Immature natural killer cell (primary cell): ENCODE measurements at regions not wholly inside any gene's neighbourhood (a gene's known extent, or its start where the extent isn't known, plus 50 kb on each side); places are given as distances from the start of the nearest gene placed in this dataset.

ENCODE experiments used
- DNase-seq, 3 donors: peaks; one replicate each; pipeline ENCODE4 v3.0.0; 2022; ENCODE audit warnings: mixed read lengths in 1 of 3
- H3K27ac Mint-ChIP-seq, 6 donors: one replicate each; pipeline ENCODE4 v1.8.0; 2020; ENCODE audit warnings: mixed read lengths in 6 of 6, mild to moderate bottlenecking in 5 of 6, inconsistent platforms in 4 of 6, moderate library complexity in 3 of 6
- H3K27me3 Mint-ChIP-seq, 3 donors: one replicate each; pipeline ENCODE4 v1.8.0; 2020 to 2021; ENCODE audit warnings: low read depth in 3 of 3, mild to moderate bottlenecking in 3 of 3, mixed read lengths in 3 of 3, moderate library complexity in 3 of 3, inconsistent platforms in 1 of 3
- H3K36me3 Mint-ChIP-seq, 3 donors: one replicate each; pipeline ENCODE4 v1.8.0; 2020; ENCODE audit warnings: mixed read lengths in 3 of 3, inconsistent platforms in 2 of 3, mild to moderate bottlenecking in 2 of 3
- H3K4me1 Mint-ChIP-seq, 2 donors: one replicate each; pipeline ENCODE4 v1.8.0; 2020; ENCODE audit warnings: inconsistent platforms in 2 of 2, mild to moderate bottlenecking in 2 of 2, mixed read lengths in 2 of 2, moderate library complexity in 1 of 2
- H3K4me3 Mint-ChIP-seq, 5 donors: one replicate each; pipeline ENCODE4 v1.8.0; 2020; ENCODE audit warnings: mild to moderate bottlenecking in 5 of 5, mixed read lengths in 5 of 5, inconsistent platforms in 3 of 5, moderate library complexity in 3 of 5
- H3K9me3 Mint-ChIP-seq, 6 donors: one replicate each; pipeline ENCODE4 v1.8.0; 2020; ENCODE audit warnings: mild to moderate bottlenecking in 6 of 6, mixed read lengths in 6 of 6, inconsistent platforms in 4 of 6, moderate library complexity in 3 of 6

DNA sequence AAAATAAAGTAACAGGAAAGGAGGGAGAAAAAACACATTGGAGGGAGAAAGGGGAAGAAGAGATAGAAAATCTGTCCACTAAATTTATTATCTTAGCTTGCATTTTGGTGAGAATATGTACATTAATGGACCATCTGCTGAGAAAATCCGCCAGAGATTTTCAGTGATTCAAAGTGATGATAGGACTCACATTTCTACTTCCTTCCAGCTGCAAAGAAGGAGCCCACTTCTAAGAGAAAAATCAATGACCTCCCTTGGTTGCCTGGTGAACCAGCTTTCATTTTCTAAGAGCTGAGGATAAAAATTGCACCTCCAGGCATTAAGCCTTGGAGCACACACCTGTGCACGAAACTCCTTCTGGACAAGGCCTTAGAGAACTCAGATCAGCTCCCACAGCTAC, 404.3 kb downstream of the SFMBT2 start:
- H3K27ac Mint-ChIP-seq = no peak overlapping the region
- no peaks in the 10 kb centered on the region for H3K27me3 Mint-ChIP-seq
- no peak for DNase-seq
- no peak overlapping the region for H3K4me3 Mint-ChIP-seq
- H3K36me3 Mint-ChIP-seq = peaks cover 0 to 7% (median 6%) of the 10 kb centered on the region in 3 donors
- peaks cover 8 to 20% of the 10 kb centered on the region in 2 donors for H3K4me1 Mint-ChIP-seq
- peaks cover 0 to 3% (median 0%) of the 10 kb centered on the region in 6 donors for H3K9me3 Mint-ChIP-seq

DNA sequence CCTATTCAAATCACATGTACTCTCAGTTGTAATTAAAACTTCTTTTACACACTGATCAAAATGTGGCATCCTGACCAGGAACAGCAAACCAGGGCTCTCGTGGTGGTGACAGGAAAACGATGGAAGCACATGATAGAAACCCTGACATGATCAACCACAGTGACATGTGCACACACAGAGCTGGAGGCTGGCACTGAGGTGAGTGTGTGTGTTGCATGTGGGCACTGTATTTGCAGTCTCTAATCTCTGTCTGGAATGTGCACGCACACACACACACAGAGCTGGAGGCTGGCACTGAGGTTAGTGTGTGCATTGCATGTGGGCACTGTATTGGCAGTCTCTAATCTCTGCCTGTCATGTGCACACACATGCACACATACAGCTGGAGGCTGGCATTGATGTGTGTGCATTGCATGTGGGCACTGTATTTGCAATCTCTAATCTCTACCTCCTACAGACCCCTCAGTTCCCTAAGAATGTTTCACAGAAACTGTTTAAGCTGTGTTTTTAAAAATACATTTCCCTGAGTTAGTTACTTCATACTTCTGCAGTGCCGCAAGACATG, 406.9 kb downstream of the SFMBT2 start:
- H3K4me3 Mint-ChIP-seq = peak overlapping the region in 3 of 5 donors; percentile 1 to 26 (median 14)

GRCh38 chr10:7000061-7000460, 410.8 kb downstream of the SFMBT2 start:
- peak; percentile 35 to 39 (median 36) for DNase-seq
- H3K27ac Mint-ChIP-seq = peak overlapping the region; percentile 76 to 88 (median 83)
- no peaks in the 10 kb centered on the region for H3K36me3 Mint-ChIP-seq
- peaks cover 51 to 55% of the 10 kb centered on the region in 2 donors for H3K4me1 Mint-ChIP-seq
- H3K27me3 Mint-ChIP-seq = peaks cover 0 to 5% (median 2%) of the 10 kb centered on the region in 3 donors
- H3K4me3 Mint-ChIP-seq = peak overlapping the region; percentile 64 to 78 (median 72)
- peaks cover 0 to 2% (median 0%) of the 10 kb centered on the region in 6 donors for H3K9me3 Mint-ChIP-seq

More for the DNA sequence above, 406.9 kb downstream of the SFMBT2 start:
- peaks cover 0 to 2% (median 0%) of the 10 kb centered on the region in 6 donors for H3K9me3 Mint-ChIP-seq
- H3K4me1 Mint-ChIP-seq = peaks cover 27 to 40% of the 10 kb centered on the region in 2 donors
- H3K27ac Mint-ChIP-seq = peak overlapping the region in 4 of 6 donors; percentile 1 to 81 (median 22)
- H3K27me3 Mint-ChIP-seq = peaks cover 0 to 5% (median 0%) of the 10 kb centered on the region in 3 donors
- peak in 1 of 3 donors; percentile 20 for DNase-seq
- H3K36me3 Mint-ChIP-seq = no peaks in the 10 kb centered on the region

DNA sequence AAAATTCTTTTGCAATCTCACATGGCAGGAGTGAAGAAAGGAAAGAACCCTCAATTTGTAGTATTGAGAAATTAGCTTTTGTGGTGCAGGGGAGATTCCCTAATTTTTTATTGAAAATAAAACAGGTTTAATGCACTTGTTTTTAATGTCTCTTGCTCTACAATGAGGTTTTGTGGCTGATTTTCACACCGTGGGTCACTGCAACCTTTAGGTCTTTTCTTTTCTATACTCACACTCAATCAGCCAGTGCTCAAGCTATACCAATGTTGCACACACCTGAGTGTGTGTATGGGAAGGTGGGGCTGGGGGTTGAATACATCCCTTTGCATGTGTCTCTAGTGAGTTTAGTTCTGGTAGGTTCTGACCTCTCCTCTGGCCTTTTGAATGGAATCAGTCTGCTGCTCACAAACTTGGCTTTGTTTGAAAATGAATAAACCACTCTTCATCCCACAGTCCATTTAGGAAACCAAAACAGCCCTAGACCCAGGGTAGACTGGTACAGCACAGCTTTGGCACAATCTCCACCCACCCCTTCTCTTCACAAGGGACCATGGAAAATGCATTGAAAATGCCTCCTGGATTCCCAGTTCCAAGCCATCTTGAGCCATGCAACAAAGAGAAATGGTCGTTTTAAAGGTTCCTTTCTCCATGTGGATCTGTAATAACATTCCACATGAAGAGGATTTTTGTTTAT, 411.5 kb downstream of the SFMBT2 start:
- peak; percentile 22 to 34 (median 31) for DNase-seq
- peaks cover 48 to 51% of the 10 kb centered on the region in 2 donors for H3K4me1 Mint-ChIP-seq
- no peaks in the 10 kb centered on the region for H3K36me3 Mint-ChIP-seq
- H3K27ac Mint-ChIP-seq = peak overlapping the region; percentile 68 to 88 (median 81)
- H3K27me3 Mint-ChIP-seq = peaks cover 0 to 5% (median 2%) of the 10 kb centered on the region in 3 donors
- H3K9me3 Mint-ChIP-seq = peaks cover 0 to 2% (median 0%) of the 10 kb centered on the region in 6 donors
- H3K4me3 Mint-ChIP-seq = peak overlapping the region; percentile 64 to 78 (median 72)

DNA sequence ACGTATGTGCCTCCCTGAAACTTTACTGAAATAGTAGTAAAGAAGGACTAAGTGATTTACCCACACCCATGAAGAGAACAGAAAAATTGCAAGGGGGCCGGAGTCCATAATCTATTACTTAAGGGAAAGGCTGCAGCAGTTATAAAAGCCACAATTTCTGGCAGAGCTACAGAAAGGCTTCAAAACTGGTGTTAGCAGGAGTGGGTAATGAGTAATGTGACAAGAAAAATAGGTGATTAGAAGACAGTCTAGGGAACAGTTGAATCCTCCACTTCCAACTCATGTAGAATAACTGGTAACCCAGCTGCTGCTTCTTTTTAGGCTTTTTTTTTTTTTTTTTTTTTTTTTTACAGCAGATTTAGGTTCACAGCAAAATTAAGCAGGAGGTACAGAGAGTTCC, 413.3 kb downstream of the SFMBT2 start:
- peak overlapping the region in 1 of 6 donors; percentile 64 for H3K27ac Mint-ChIP-seq
- no peak for DNase-seq
- no peaks in the 10 kb centered on the region for H3K9me3 Mint-ChIP-seq
- peak overlapping the region in 1 of 5 donors; percentile 9 for H3K4me3 Mint-ChIP-seq
- no peaks in the 10 kb centered on the region for H3K36me3 Mint-ChIP-seq
- H3K4me1 Mint-ChIP-seq = peaks cover 42 to 51% of the 10 kb centered on the region in 2 donors
- peaks cover 0 to 5% (median 2%) of the 10 kb centered on the region in 3 donors for H3K27me3 Mint-ChIP-seq

GRCh38 chr10:6996431-6996830, 414.4 kb downstream of the SFMBT2 start:
- peaks cover 0 to 5% (median 2%) of the 10 kb centered on the region in 3 donors for H3K27me3 Mint-ChIP-seq
- peak overlapping the region in 1 of 6 donors; percentile 69 for H3K27ac Mint-ChIP-seq
- H3K4me3 Mint-ChIP-seq = no peak overlapping the region
- H3K36me3 Mint-ChIP-seq = no peaks in the 10 kb centered on the region
- H3K9me3 Mint-ChIP-seq = no peaks in the 10 kb centered on the region
- peaks cover 40 to 49% of the 10 kb centered on the region in 2 donors for H3K4me1 Mint-ChIP-seq
- DNase-seq = no peak

DNA sequence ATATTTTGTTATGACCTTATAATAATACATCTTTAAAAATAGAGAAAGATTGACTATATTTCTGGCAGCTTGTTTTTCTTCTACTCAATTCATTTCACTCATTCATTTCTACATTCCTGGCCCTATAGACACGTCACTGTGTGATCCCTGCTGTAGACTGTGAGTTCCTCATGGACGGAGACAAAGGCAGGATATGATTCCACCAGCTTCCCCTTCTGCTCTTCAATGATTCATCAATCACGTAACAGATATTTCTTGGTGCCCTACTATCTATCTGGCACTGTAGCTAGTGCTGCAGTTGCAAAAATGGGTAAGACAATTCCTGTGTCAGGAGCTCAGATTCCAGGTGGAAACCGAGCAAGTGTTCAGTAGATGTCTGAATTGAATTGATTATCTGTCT, 415.0 kb downstream of the SFMBT2 start:
- Mint-ChIP-seq H3K36me3 (no peaks in the 10 kb centered on the region), H3K4me1 (peaks cover 44 to 49% of the 10 kb centered on the region in 2 donors), H3K27ac (no peak overlapping the region), H3K9me3 (no peaks in the 10 kb centered on the region), H3K27me3 (peaks cover 0 to 5% (median 2%) of the 10 kb centered on the region in 3 donors), H3K4me3 (no peak overlapping the region)
- DNase-seq = no peak

- no peak for DNase-seq
- Mint-ChIP-seq H3K9me3 (no peaks in the 10 kb centered on the region), H3K27me3 (peaks cover 0 to 5% (median 2%) of the 10 kb centered on the region in 3 donors), H3K4me1 (peaks cover 45 to 49% of the 10 kb centered on the region in 2 donors), H3K36me3 (no peaks in the 10 kb centered on the region), H3K4me3 (no peak overlapping the region), H3K27ac (no peak overlapping the region)
These were observed 415.3 kb upstream of the PRKCQ start for GRCh38 chr10:6995341-6995740.

- Mint-ChIP-seq H3K9me3 (no peaks in the 10 kb centered on the region), H3K27me3 (no peaks in the 10 kb centered on the region), H3K4me1 (peaks cover 25 to 29% of the 10 kb centered on the region in 2 donors), H3K27ac (peak overlapping the region in 5 of 6 donors; percentile 4 to 72 (median 62)), H3K36me3 (no peaks in the 10 kb centered on the region), H3K4me3 (peak overlapping the region; percentile 4 to 81 (median 69))
- DNase-seq = peak in 1 of 3 donors; percentile 19
These were observed 410.8 kb upstream of the PRKCQ start for GRCh38 chr10:6990891-6991290.

- peaks cover 25 to 29% of the 10 kb centered on the region in 2 donors for H3K4me1 Mint-ChIP-seq
- no peak overlapping the region for H3K4me3 Mint-ChIP-seq
- no peaks in the 10 kb centered on the region for H3K36me3 Mint-ChIP-seq
- DNase-seq = no peak
- H3K27me3 Mint-ChIP-seq = no peaks in the 10 kb centered on the region
- H3K27ac Mint-ChIP-seq = no peak overlapping the region
- H3K9me3 Mint-ChIP-seq = no peaks in the 10 kb centered on the region
These were observed 408.6 kb upstream of the PRKCQ start for GRCh38 chr10:6988654-6989053.

DNA sequence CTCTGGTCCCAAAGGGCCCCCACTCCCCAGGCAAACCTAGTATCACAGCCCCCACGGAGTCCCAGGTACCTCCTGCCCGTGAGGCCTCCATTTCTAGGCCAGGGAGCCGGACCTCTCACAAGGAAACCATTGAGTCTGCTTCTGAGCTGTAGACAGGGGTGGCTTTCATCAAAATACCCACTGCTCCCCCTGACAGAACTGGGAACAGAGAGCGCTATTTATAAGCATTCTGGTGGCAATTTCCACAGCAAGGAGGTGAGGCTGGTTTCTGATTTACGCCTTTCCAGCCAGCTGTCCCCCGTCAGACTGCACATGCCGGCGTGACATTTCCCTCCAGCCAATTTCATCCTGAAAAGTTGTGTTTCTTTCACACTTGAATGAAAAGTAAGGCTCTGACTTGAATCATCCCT, 407.5 kb upstream of the PRKCQ start:
- Mint-ChIP-seq H3K9me3 (no peaks in the 10 kb centered on the region), H3K27ac (no peak overlapping the region), H3K36me3 (no peaks in the 10 kb centered on the region), H3K27me3 (no peaks in the 10 kb centered on the region), H3K4me1 (peaks cover 25 to 26% of the 10 kb centered on the region in 2 donors), H3K4me3 (no peak overlapping the region)
- no peak for DNase-seq

GRCh38 chr10:6986927-6987326, 406.9 kb upstream of the PRKCQ start:
- Mint-ChIP-seq H3K27ac (peak overlapping the region in 1 of 6 donors; percentile 14), H3K36me3 (no peaks in the 10 kb centered on the region), H3K9me3 (no peaks in the 10 kb centered on the region), H3K27me3 (no peaks in the 10 kb centered on the region), H3K4me1 (peaks cover 25 to 26% of the 10 kb centered on the region in 2 donors), H3K4me3 (no peak overlapping the region)
- no peak for DNase-seq

- peaks cover 18 to 19% of the 10 kb centered on the region in 2 donors for H3K4me1 Mint-ChIP-seq
These were observed 405.6 kb upstream of the PRKCQ start for GRCh38 chr10:6985644-6986043.

GRCh38 chr10:6984971-6985370, 404.9 kb upstream of the PRKCQ start:
- peaks cover 18 to 19% of the 10 kb centered on the region in 2 donors for H3K4me1 Mint-ChIP-seq
- no peaks in the 10 kb centered on the region for H3K9me3 Mint-ChIP-seq
- no peak overlapping the region for H3K4me3 Mint-ChIP-seq
- no peak for DNase-seq
- no peaks in the 10 kb centered on the region for H3K27me3 Mint-ChIP-seq
- no peak overlapping the region for H3K27ac Mint-ChIP-seq
- no peaks in the 10 kb centered on the region for H3K36me3 Mint-ChIP-seq

More at GRCh38 chr10:6985644-6986043, 405.6 kb upstream of the PRKCQ start:
- Mint-ChIP-seq H3K36me3 (no peaks in the 10 kb centered on the region), H3K4me3 (no peak overlapping the region), H3K27ac (no peak overlapping the region), H3K27me3 (no peaks in the 10 kb centered on the region), H3K9me3 (no peaks in the 10 kb centered on the region)
- no peak for DNase-seq
